Keratinocyte (primary cell): ENCODE measurements at regions not wholly inside any gene's neighbourhood (a gene's known extent, or its start where the extent isn't known, plus 50 kb on each side); places are given as distances from the start of the nearest gene placed in this dataset.
"Not testable (repeated sequence)": the region's sequence is repeated elsewhere in the genome, so short reads cannot be mapped to it uniquely, and the experiment has no call there.

Source experiments
- DNase-seq: peaks from one replicate; pipeline ENCODE4 v3.0.0-alpha.2; 2011; ENCODE audit warnings: low read depth, missing footprints, low spot score
- FAIRE-seq: peaks from 2 replicates; lab custom pipeline; 2011; peaks lifted over from hg19 to GRCh38; lab: Jason Lieb, UNC
- H2AFZ ChIP-seq: 2 replicates; pipeline ENCODE4 v1.6.0; 2012; ENCODE audit warnings: low read length, control low read depth, inconsistent platforms; ENCODE audit not compliant: control insufficient read depth
- H3K27ac ChIP-seq: 2 replicates; pipeline ENCODE4 v1.5.1; 2011; ENCODE audit warnings: low read length; ENCODE audit not compliant: control insufficient read depth, insufficient read depth
- H3K27me3 ChIP-seq: 3 replicates; pipeline ENCODE4 v1.6.0; 2011; ENCODE audit warnings: low read length; ENCODE audit not compliant: control insufficient read depth, insufficient read depth; ENCODE audit errors: extremely low read depth
- H3K36me3 ChIP-seq, 2 experiments: 2 replicates in 1 of 2; 3 replicates in 1 of 2; pipeline ENCODE4 v1.5.1; 2011; ENCODE audit warnings: low read length in 2 of 2, mild to moderate bottlenecking in 1 of 2; ENCODE audit not compliant: control insufficient read depth in 2 of 2, insufficient read depth in 2 of 2; ENCODE audit errors: extremely low read depth in 1 of 2
- H3K4me1 ChIP-seq: 3 replicates; pipeline ENCODE4 v1.5.1; 2011; ENCODE audit warnings: low read length; ENCODE audit not compliant: control insufficient read depth, insufficient read depth; ENCODE audit errors: extremely low read depth
- H3K4me2 ChIP-seq: 3 replicates; pipeline ENCODE4 v1.6.0; 2011; ENCODE audit warnings: low read depth, low read length; ENCODE audit not compliant: control insufficient read depth, insufficient read depth; ENCODE audit errors: extremely low read depth
- H3K4me3 ChIP-seq, 3 experiments: fragments of 200-600 bp in 1 of 3; sonication (generic) in 1 of 3; 2 replicates in 2 of 3; 3 replicates in 1 of 3; pipeline ENCODE4 v1.5.1; 2011 to 2016; ENCODE audit warnings: low read length in 3 of 3, mild to moderate bottlenecking in 3 of 3, control low read depth in 2 of 3, inconsistent platforms in 1 of 3, low read depth in 1 of 3, mixed read lengths in 1 of 3, mixed run types in 1 of 3, moderate library complexity in 1 of 3; ENCODE audit not compliant: control insufficient read depth in 2 of 3, insufficient read depth in 2 of 3; ENCODE audit errors: extremely low read depth in 1 of 3
- H3K79me2 ChIP-seq: 2 replicates; pipeline ENCODE4 v1.6.0; 2012; ENCODE audit warnings: low read length; ENCODE audit not compliant: control insufficient read depth, insufficient read depth
- H3K9ac ChIP-seq: 3 replicates; pipeline ENCODE4 v1.6.0; 2011; ENCODE audit warnings: low read length; ENCODE audit not compliant: control insufficient read depth, insufficient read depth; ENCODE audit errors: extremely low read depth
- H3K9me1 ChIP-seq: 3 replicates; pipeline ENCODE4 v1.6.0; 2011; ENCODE audit warnings: low read length; ENCODE audit not compliant: control insufficient read depth, insufficient read depth; ENCODE audit errors: extremely low read depth
- H3K9me3 ChIP-seq: 2 replicates; pipeline ENCODE4 v1.5.1; 2012; ENCODE audit warnings: low read depth, low read length; ENCODE audit not compliant: control insufficient read depth
- H4K20me1 ChIP-seq: 3 replicates; pipeline ENCODE4 v1.6.0; 2011; ENCODE audit warnings: low read length; ENCODE audit not compliant: control insufficient read depth, insufficient read depth; ENCODE audit errors: extremely low read depth
- EZH2 ChIP-seq: IDR thresholded peaks from one replicate; pipeline ENCODE4 v1.6.1; 2012; ENCODE audit warnings: inconsistent platforms, mild to moderate bottlenecking, low read length, moderate library complexity
- dilution Hi-C: fragments of 300-500 bp; cut with MboI; formaldehyde crosslinking; loops from one replicate; pipeline ENCODE4 v1.7.0; 2020; ENCODE audit warnings: low sequenced_read_pairs; ENCODE audit not compliant: extremely low pct_ligation_motif_present
- TF ChIP-seq, protein P1 (sequence below), 3 experiments: IDR thresholded peaks in 1 of 3; conservative IDR thresholded peaks in 1 of 3; optimal IDR thresholded peaks in 1 of 3; 2 replicates in 2 of 3; 3 replicates in 1 of 3; pipeline versions ENCODE3 to v1.5.1; 2011; ENCODE audit warnings: low read length in 3 of 3, mild to moderate bottlenecking in 3 of 3, moderate library complexity in 2 of 3, control low read depth in 1 of 3, inconsistent platforms in 1 of 3; ENCODE audit not compliant: insufficient read depth in 2 of 3; ENCODE audit errors: extremely low read depth in 1 of 3

- H3K9me3 ChIP-seq: no peaks in the 10 kb centered on the region
- H3K79me2 ChIP-seq: no peaks in the 10 kb centered on the region
- TF ChIP-seq, protein P1, sequence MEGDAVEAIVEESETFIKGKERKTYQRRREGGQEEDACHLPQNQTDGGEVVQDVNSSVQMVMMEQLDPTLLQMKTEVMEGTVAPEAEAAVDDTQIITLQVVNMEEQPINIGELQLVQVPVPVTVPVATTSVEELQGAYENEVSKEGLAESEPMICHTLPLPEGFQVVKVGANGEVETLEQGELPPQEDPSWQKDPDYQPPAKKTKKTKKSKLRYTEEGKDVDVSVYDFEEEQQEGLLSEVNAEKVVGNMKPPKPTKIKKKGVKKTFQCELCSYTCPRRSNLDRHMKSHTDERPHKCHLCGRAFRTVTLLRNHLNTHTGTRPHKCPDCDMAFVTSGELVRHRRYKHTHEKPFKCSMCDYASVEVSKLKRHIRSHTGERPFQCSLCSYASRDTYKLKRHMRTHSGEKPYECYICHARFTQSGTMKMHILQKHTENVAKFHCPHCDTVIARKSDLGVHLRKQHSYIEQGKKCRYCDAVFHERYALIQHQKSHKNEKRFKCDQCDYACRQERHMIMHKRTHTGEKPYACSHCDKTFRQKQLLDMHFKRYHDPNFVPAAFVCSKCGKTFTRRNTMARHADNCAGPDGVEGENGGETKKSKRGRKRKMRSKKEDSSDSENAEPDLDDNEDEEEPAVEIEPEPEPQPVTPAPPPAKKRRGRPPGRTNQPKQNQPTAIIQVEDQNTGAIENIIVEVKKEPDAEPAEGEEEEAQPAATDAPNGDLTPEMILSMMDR (optimal IDR thresholded peaks at IDR 0.05 in 1 of 3, IDR thresholded peaks at IDR 0.05 in 1 of 3, conservative IDR thresholded peaks at IDR 0.05 in 1 of 3; ENCODE audit: extremely low read depth in 1 of 3, insufficient read depth in 2 of 3, low read length in 3 of 3): no peak
- no peak for TF ChIP-seq EZH2
- no peaks in the 10 kb centered on the region for H3K36me3 ChIP-seq
- no peak overlapping the region for H2AFZ ChIP-seq
- H4K20me1 ChIP-seq: no peaks in the 10 kb centered on the region
- no peak overlapping the region for H3K4me3 ChIP-seq
- no peak for DNase-seq
- no peak overlapping the region for H3K9ac ChIP-seq
- no peak for FAIRE-seq
- no peaks in the 10 kb centered on the region for H3K27me3 ChIP-seq
- H3K4me1 ChIP-seq: no peaks in the 10 kb centered on the region
- no peak overlapping the region for H3K4me2 ChIP-seq
- H3K27ac ChIP-seq: no peak overlapping the region
- H3K9me1 ChIP-seq: no peaks in the 10 kb centered on the region
- dilution Hi-C loops: no loop called here
These were observed 113.0 kb downstream of the MRPL57 start for GRCh38 chr13:21289475-21289874.

DNA sequence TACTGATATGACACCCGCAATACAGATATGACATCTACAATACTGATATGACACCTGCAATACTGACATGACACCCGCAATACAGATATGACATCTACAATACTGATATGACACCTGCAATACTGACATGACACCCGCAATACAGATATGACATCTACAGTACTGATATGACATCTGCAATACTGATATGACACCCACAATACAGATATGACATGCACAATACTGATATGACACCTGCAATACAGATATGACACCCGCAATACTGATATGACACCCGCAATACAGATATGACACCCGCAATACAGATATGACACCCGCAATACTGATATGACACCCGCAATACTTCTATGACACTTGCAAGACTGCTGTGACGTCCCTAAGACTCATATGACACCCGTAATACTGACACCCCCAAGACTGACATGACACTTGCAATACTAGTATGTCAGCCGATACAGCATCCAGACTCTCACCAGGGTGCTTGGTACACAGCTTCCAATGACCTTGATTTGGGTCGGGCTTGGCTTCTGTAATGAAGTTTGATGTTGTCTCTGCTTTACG, 114.1 kb downstream of the MRPL57 start:
- H3K9me3 ChIP-seq, H3K4me3 ChIP-seq, DNase-seq, H3K4me1 ChIP-seq, H3K9me1 ChIP-seq, dilution Hi-C loops, H3K27me3 ChIP-seq, H2AFZ ChIP-seq, H4K20me1 ChIP-seq, H3K36me3 ChIP-seq, H3K9ac ChIP-seq, H3K27ac ChIP-seq, H3K79me2 ChIP-seq, H3K4me2 ChIP-seq: not testable (repeated sequence)
- peak; percentile 43 for FAIRE-seq

DNA sequence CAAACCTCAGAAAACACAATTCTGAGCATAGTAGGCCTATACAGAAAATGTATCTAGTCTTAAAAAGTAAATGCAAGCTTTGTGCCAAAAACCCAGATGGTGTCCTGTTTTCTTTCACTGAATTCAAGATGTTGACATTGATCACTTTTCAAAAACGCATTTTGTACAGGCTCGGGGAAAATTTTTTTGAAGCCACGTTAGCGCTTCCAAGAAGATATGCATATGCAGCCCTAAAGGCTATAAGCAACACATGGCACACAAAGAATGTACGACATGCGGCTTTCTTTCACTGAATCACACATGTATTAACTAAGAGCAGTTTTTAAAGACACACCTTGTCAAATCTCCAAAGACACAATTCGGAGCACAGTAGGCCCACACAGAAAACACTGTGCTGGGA, 115.4 kb downstream of the MRPL57 start:
- H3K4me3 ChIP-seq: no peak overlapping the region
- H3K36me3 ChIP-seq: no peaks in the 10 kb centered on the region
- H3K9me1 ChIP-seq: no peaks in the 10 kb centered on the region
- no peak overlapping the region for H3K27ac ChIP-seq
- H3K4me1 ChIP-seq: no peaks in the 10 kb centered on the region
- no peak for DNase-seq
- FAIRE-seq: no peak
- no peaks in the 10 kb centered on the region for H4K20me1 ChIP-seq
- no peak overlapping the region for H2AFZ ChIP-seq
- no peak for TF ChIP-seq EZH2
- TF ChIP-seq, protein P1 (optimal IDR thresholded peaks at IDR 0.05 in 1 of 3, IDR thresholded peaks at IDR 0.05 in 1 of 3, conservative IDR thresholded peaks at IDR 0.05 in 1 of 3; ENCODE audit: extremely low read depth in 1 of 3, insufficient read depth in 2 of 3, low read length in 3 of 3): no peak
- H3K9ac ChIP-seq: no peak overlapping the region
- H3K79me2 ChIP-seq: no peaks in the 10 kb centered on the region
- H3K27me3 ChIP-seq: no peaks in the 10 kb centered on the region
- H3K9me3 ChIP-seq: no peaks in the 10 kb centered on the region
- H3K4me2 ChIP-seq: no peak overlapping the region
- dilution Hi-C loops: no loop called here
